ENCODE measurements at regions not wholly inside any gene's neighbourhood (a gene's known extent, or its start where the extent isn't known, plus 50 kb on each side); places are given as distances from the start of the nearest gene placed in this dataset.

GRCh38 chr6:27019651-27020552 lies 227.6 kb upstream of the PRSS16 start:
- TF ChIP-seq CTCF (IDR thresholded peaks at IDR 0.05) = no peak
- TF ChIP-seq POLR2A (IDR thresholded peaks at IDR 0.05) = no peak
